CD4-positive, alpha-beta T cell treated with Interleukin-10 for 1 hour (primary cell): ENCODE measurements at regions not wholly inside any gene's neighbourhood (a gene's known extent, or its start where the extent isn't known, plus 50 kb on each side); places are given as distances from the start of the nearest gene placed in this dataset.
"Not testable (repeated sequence)": the region's sequence is repeated elsewhere in the genome, so short reads cannot be mapped to it uniquely, and the experiment has no call there.

Experiments
- DNase-seq: peaks from one replicate; pipeline ENCODE4 v3.0.0-alpha.2; 2020

- DNase-seq = no peak
Observed at GRCh38 chr1:115531631-115532264, 110.0 kb upstream of the VANGL1 start.

DNA sequence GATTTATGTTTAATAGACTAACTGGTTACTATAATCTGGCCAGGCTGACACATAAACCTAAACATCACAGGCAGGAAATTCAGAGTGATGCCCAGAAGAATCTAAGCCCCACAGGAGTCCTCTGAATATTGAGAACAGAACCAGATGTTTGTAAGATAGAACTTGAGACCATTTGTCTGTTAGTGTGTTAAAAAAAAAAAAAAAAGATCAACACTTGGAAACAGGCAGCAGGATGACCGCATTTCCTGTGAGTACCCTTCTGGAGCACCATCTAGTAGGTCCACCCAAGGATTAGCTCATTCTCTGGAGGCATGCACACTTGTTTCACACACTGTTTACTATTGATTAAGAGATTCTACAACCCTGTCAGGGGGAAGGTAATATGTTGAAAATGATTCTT, 111.4 kb upstream of the VANGL1 start:
- no peak for DNase-seq

DNA sequence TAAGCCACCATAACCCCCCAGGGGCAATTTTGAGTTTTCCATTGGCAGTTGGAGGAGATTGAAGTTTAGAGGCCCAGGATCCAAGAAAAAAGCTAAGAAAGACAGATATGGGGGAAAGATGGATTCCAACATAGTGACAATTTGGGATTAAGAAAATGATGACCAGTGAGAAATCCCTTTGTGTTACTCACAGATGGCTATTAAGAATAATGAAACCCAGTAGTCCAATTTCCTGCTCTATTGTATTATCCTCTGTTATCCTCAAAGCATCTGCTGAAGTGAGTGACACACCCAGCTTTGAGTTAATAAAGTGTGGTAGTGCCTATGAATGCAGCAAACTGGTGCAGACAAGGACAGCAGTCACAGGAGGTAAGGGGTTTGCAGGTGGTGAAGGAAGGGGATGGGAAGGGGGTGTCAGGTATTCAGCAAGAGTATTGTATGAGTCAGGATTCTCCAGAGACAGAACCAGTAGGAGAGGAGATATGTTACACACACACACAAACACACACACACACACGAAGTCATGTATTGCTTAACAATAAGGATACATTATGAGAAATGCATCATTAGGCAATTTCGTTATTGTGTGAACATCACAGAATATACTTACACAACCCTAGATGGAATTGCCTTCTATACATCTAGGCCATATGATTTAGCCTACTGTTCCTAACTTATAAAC, 112.4 kb upstream of the VANGL1 start:
- DNase-seq = no peak

GRCh38 chr1:115528336-115528735, 113.4 kb upstream of the VANGL1 start:
- DNase-seq = not testable (repeated sequence)

DNA sequence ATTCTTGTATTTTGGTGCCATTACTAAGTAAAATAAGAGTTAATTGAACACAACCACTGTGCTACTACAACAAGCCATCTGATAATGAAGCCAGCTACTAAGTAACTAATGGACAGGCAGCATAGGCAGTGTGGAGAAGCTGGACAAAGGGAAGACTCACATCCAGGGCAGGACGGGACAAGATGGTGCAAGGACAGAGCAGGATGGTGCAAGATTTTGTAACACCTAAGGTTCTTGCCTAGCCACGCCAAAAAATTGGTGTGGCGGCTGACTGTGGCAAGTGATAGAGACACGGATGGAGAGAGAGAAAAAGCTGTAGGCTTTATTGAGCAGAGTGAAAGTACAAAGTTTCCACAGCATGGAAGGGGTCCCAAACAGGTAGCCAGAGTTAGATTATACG, 114.0 kb upstream of the VANGL1 start:
- no peak for DNase-seq

- no peak for DNase-seq
Observed at GRCh38 chr1:115526900-115527299, 114.9 kb upstream of the VANGL1 start.

- DNase-seq = no peak
Observed at GRCh38 chr1:115524236-115524635, 117.5 kb upstream of the VANGL1 start.

DNA sequence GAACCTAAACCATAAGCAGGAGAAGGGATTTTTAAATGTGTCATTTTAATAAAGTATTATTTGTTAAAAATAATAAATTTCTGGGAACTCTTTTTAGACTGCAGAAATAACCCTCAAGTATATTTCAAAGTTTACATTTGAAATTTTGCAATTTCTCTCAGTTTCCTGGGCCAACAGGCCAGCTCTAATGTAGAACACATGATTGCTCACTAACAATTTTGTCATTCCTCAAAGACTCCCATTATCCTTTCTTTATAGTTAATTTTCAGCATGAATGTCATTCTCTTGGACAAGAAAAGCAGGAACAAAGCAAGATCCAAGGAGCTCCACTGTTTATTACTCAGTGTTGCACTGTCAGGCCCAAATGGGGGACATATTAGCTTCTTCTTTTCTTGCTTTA, 119.4 kb upstream of the VANGL1 start:
- no peak for DNase-seq

- DNase-seq = no peak
Observed at GRCh38 chr1:115515270-115515669, 126.5 kb upstream of the VANGL1 start.

DNA sequence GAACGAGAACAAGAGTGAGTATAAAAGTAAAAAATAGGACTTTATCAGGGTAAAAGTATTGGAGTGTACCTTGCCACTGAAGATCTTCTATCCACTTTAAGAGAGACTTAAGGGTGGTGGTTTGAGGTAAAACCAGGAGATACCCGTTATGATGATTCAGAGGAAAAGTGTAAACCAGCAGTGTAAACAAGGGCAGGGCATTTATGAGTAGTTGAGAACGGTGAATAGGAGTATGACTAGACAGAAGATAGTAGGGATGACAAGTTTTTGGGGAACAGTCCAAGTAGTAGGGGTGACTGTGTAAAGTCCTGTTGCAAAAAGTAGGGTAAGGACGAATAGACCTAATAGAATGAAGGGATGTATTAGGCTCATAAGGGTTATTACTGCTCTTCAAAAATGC, 131.5 kb upstream of the VANGL1 start:
- not testable (repeated sequence) for DNase-seq

DNA sequence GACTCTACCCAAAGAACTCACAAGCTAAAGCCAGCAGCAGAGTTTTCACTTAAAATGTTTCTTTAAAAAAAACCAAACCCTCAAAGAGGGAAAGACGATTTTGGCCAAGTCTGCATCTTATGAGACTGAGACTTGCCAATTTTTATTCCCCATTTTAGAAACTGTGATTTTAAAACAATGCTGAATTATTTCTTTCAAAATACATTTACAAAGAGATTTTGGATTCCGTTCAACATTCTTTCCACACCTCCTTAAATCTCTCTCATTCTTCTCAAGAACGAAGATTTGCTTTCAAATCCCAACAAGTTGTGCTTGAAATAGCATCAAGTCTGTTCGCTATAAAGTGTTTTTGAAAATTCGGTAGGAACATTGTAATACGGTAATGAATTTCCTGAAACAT, 133.9 kb upstream of the VANGL1 start:
- DNase-seq = no peak

DNA sequence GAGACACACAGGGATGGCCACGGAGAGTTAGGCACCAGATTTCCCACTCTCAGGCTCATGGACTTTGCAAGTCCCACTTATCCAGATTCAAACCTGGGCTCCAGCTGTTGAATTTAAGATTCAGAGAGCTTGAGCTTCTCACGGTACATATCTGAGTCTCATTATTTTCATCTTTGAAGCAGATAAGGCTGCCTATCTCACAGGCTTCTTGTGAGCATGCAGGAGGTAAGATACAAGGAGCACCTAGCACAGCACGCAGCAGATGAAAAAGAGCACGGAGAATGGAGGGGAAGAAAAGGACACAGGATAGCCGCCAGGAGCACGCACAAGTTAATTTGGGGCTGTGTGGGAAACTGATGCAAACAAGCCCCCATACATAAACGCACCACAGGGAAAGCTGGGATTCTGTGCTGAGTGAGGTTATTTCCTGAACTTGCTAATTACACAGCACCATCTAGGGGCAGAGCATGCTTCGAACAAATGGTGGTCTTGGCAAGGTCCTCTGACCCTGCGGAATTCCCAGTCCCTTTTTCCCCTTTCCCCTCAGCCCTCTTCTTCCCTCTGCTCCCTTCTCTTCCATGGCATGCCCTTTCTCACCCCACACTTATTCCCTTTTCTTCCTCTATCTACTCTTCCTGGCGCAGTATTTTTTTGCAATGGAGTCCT, 134.7 kb upstream of the VANGL1 start:
- DNase-seq = no peak

DNA sequence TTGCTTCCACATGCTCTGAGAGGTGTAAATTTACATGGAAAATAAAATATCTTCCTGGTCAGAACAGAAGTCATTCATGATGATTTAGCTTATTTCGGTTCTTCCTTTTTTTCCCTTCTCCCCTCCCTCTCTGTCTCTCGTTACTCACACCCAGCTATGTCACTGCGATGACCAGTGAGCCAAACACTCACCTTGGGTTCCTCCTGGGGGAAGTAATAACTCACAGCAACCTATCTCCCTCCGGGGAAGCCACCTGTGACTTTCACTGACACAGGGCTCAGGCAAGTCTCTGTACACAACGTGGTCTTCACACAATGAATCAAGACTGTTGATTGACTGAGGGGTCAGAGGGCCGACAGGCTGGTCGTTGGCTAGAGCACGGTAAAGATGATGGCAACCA, 135.3 kb upstream of the VANGL1 start:
- no peak for DNase-seq

DNA sequence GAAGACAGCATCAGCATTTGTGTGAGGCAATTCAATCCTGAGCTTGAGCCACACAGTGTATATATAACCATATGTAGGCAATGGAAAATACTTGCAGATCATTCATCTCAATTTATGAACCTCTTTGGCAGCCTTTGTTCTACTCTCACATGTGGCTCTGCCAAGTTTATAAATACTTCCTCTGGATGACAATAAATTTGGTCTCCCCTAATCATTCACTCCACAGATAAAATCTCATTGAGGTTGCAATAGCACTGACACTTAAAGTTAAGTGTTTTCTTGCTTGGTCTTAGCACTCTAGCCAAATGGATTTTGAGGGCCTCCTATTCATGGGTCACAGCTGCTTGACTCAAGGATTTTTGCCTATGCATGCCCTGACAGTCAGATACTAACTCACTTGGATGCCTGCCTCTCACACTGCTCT, 136.6 kb upstream of the VANGL1 start:
- DNase-seq = no peak

- not testable (repeated sequence) for DNase-seq
Observed at GRCh38 chr1:115502183-115502582, 139.6 kb upstream of the VANGL1 start.

DNA sequence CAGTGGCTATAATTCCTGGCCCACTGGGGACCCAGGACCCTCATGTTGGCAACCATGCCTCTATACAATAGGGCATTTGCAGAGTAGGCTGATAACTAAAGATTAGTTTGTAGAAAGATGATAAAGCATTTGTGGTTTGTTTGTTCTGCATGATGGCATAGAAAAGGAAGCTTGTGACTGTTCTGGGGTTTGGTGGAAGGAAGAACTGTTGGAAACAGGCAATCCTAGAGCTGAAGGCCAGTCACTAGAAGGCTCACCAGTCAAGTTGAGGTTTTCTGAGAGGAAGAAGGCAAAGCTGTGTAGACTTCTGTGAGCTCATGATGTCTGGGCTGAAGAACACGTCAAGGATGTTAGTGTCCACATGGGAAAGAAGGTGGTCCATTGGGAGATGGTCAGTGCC, 140.3 kb upstream of the VANGL1 start:
- DNase-seq = no peak

DNA sequence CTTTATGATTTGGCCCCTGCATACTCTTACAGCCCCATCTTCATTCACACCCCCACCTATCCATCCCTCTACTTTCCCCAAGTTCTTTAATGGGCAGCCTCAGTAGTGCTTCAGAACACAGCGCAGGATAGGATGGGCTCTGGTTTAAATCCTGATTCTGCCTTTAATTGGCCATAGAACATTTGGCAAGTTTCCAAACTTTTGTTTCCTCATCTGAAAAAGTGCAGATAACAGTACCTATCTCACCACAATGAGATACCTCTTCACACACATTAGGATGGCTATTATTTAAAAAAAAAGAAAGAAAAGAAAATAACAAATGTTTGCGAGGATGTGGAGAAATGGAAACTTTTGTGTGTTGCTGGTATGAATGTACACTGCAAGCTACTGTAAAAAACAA, 142.5 kb upstream of the VANGL1 start:
- no peak for DNase-seq

DNA sequence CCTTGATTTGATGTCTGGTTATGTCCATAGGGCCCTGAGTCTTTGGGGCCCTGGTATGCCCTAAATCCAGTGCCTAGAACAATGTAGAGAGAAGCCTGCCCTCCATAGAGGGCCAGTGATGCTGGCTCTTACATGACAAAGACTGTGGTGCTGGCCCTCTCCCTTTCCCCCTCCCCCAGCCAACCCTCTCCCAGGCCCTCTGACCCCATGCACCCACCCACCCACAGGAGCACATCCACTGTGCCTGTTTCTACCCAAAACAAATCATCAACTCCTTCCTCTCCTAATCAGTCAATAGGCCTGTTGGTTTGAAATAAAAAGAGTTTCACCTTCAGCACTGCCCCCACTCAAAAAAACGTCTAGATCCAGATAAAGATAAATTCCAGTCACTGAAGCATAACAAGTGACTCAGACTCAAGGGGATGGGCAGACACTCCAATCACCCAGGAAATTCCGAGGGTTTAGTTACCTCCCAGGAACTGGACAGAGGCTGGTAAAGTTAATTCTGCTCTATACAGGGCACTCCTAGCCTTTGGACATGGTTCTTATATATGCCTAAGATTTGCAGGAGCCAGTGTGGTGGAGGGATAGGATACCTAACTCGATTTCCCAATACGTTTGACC, 144.8 kb upstream of the VANGL1 start:
- DNase-seq = no peak

- no peak for DNase-seq
Observed at GRCh38 chr1:115495625-115496024, 146.1 kb upstream of the VANGL1 start.

- DNase-seq = no peak
Observed at GRCh38 chr1:115495111-115495510, 146.7 kb upstream of the VANGL1 start.

DNA sequence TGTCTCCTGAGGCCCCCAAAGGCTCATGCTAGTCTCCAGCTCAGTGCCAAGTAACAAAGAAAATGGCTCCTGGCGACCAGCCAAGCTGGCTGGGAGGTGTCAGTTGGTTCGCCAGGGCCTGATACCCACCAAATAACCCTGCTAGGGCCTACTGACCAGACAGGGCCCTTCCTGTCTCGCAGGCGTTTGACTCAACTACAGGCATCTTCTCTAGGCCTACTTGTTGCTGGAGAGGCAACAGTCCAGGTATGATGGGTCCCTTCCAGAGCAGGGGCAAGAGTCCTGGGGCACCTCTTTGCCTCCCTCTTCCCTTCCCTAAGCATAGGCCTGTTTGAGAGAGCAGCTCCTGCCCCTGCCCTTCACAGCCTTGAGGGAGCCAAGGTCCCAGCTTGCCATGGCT, 147.9 kb upstream of the VANGL1 start:
- no peak for DNase-seq

DNA sequence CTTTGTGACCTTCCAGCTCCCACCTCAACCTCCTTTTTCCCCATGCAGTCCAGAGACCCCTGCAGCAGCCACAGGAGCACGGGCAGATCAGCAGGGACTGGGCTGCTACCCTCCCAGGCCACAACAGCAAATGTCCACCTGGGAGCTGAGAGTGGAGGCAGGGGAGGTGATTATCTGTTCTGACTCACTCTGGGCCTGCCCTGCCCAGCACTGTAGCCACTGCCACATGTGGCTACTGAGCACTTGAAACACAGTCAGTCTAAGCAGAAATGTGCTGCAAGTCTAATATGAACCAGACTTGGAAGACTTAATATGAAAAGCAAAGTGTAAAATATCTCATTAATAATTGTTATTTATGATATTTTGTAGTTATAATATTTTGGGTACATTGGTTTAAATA, 148.9 kb upstream of the VANGL1 start:
- DNase-seq = no peak

DNA sequence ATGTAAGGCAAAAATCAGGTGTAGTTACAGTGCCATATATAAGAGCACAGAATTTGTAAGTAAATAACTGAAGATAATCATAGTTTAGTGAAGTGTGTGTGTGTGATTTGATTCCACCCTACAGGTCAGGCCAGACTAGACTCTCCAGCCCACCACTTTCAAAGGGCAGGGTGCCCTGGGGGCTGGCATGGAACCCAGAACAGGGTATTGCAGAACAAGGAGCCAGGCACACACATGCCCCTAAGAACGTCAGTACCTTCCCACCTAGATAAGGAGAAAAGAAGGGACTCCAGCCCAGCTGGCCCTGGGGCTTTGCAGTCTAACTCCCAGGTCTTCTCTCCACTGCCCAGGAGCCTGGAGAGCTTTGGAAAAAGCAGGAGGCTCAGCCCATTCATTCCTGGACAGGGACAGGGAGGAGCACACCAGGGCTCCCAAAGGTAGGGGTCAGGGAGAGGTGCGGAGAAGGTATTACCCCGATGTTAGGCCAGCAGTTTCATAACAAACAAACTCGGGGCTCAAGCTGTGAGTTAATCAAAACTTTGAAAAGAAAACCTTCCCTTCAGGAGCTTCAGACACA, 149.7 kb upstream of the VANGL1 start:
- no peak for DNase-seq
